ENCODE measurements at regions not wholly inside any gene's neighbourhood (a gene's known extent, or its start where the extent isn't known, plus 50 kb on each side); places are given as distances from the start of the nearest gene placed in this dataset.

- Histone ChIP-seq H3K4me1 (replicated peaks) (no peaks in the 10 kb centered on the region), H3K4me3 (no peak overlapping the region), H3K36me3 (no peaks in the 10 kb centered on the region), H3K27me3 (replicated peaks; ENCODE audit: insufficient read depth) (no peaks in the 10 kb centered on the region), H3K27ac (no peak overlapping the region), H3K9me3 (no peaks in the 10 kb centered on the region)
- intact Hi-C loops (cut with DNase I) = no loop called here
- no peak for DNase-seq (ENCODE audit: low spot score)
- TF ChIP-seq CTCF (IDR thresholded peaks at IDR 0.05) (no peak), POLR2AphosphoS5 (IDR thresholded peaks at IDR 0.05) (no peak), POLR2A (IDR thresholded peaks at IDR 0.05) (no peak)
These were observed 321.6 kb upstream of the TNP1 start for GRCh38 chr2:217181512-217181911.

DNA sequence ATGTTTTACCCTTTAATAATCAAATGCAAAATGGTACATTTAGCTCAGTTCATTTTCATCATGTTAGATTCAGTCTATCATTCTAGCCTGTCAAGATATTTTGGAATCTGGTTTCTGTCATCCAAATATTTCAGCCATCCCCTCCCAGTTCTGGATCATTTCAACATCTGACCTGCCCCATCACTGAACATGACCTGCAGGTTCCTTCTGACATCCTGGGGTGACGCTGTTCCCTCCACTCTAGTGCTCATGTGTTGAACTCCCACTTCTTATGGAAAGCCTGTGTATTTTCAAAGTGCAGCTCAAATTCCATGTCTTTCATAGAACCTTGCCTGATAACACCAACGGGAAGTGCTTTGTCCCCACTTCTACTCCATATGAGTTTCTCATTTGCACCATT, 320.0 kb upstream of the TNP1 start:
- WGBS = 75% methylated on average over 2 of the region's 2 CpGs
- DNase-seq (ENCODE audit: low spot score) = no peak
- Histone ChIP-seq H3K4me1 (replicated peaks) (no peaks in the 10 kb centered on the region), H3K27ac (no peak overlapping the region), H3K4me3 (no peak overlapping the region), H3K9me3 (no peaks in the 10 kb centered on the region), H3K27me3 (replicated peaks; ENCODE audit: insufficient read depth) (no peaks in the 10 kb centered on the region), H3K36me3 (no peaks in the 10 kb centered on the region)
- TF ChIP-seq CTCF (IDR thresholded peaks at IDR 0.05) = no peak
- intact Hi-C loops (cut with DNase I) = no loop called here

DNA sequence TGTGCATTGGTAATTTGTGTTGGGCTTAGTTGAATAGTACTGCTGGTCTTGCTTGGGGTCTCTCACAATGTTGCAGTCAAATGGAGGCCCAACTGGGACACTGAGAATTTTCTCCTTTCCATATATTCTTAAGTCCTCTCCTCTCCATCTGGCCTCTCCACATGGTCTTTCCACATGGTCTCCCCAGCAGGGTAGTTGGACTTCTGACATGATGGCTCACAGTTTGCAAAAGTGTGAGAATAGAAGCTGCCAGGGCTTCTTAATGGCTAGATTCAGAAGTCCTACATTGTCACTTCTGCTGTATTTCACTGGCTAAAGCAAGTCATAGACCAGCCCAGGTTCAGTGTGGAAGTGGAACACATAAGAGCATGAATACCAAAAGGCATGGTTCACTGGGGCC, 318.5 kb upstream of the TNP1 start:
- no peak for TF ChIP-seq POLR2A (IDR thresholded peaks at IDR 0.05)
- TF ChIP-seq POLR2AphosphoS5 (IDR thresholded peaks at IDR 0.05) = no peak
- no peak for TF ChIP-seq CTCF (IDR thresholded peaks at IDR 0.05)
- no peak for DNase-seq (ENCODE audit: low spot score)
- no peaks in the 10 kb centered on the region for H3K27me3 ChIP-seq (replicated peaks; ENCODE audit: insufficient read depth)
- no peak overlapping the region for H3K4me3 ChIP-seq
- H3K4me1 ChIP-seq (replicated peaks) = no peaks in the 10 kb centered on the region
- H3K36me3 ChIP-seq = no peaks in the 10 kb centered on the region
- H3K27ac ChIP-seq = no peak overlapping the region
- no peaks in the 10 kb centered on the region for H3K9me3 ChIP-seq
- intact Hi-C loops (cut with DNase I) = no loop called here

GRCh38 chr2:217177720-217178119, 317.9 kb upstream of the TNP1 start:
- Histone ChIP-seq H3K27ac (no peak overlapping the region), H3K9me3 (no peaks in the 10 kb centered on the region), H3K4me3 (no peak overlapping the region), H3K4me1 (replicated peaks) (no peaks in the 10 kb centered on the region), H3K27me3 (replicated peaks; ENCODE audit: insufficient read depth) (no peaks in the 10 kb centered on the region), H3K36me3 (no peaks in the 10 kb centered on the region)
- intact Hi-C loops (cut with DNase I) = no loop called here
- no peak for DNase-seq (ENCODE audit: low spot score)
- TF ChIP-seq CTCF (IDR thresholded peaks at IDR 0.05) = no peak
- no peak for TF ChIP-seq POLR2AphosphoS5 (IDR thresholded peaks at IDR 0.05)
- no peak for TF ChIP-seq POLR2A (IDR thresholded peaks at IDR 0.05)

- Histone ChIP-seq H3K27me3 (replicated peaks; ENCODE audit: insufficient read depth) (no peaks in the 10 kb centered on the region), H3K9me3 (no peaks in the 10 kb centered on the region), H3K27ac (no peak overlapping the region), H3K36me3 (no peaks in the 10 kb centered on the region), H3K4me3 (no peak overlapping the region), H3K4me1 (replicated peaks) (no peaks in the 10 kb centered on the region)
- no peak for DNase-seq (ENCODE audit: low spot score)
- TF ChIP-seq POLR2AphosphoS5 (IDR thresholded peaks at IDR 0.05) (no peak), POLR2A (IDR thresholded peaks at IDR 0.05) (no peak), CTCF (IDR thresholded peaks at IDR 0.05) (no peak)
- intact Hi-C loops (cut with DNase I) = no loop called here
These were observed 312.0 kb upstream of the TNP1 start for GRCh38 chr2:217171874-217172273.

Data from prostate gland (tissue), 2 donors.